GM06990 (cell line): ENCODE measurements at regions not wholly inside any gene's neighbourhood (a gene's known extent, or its start where the extent isn't known, plus 50 kb on each side); places are given as distances from the start of the nearest gene placed in this dataset.

ENCODE experiments used
- DNase-seq: peaks from one replicate; pipeline ENCODE4 v3.0.0-alpha.2; 2011; ENCODE audit not compliant: insufficient read length; ENCODE audit errors: extremely low read depth
- H3K27me3 ChIP-seq: replicated peaks from 2 replicates; pipeline ENCODE4 v1.6.0; 2011; ENCODE audit warnings: low read length; ENCODE audit not compliant: control insufficient read depth, insufficient read depth
- H3K36me3 ChIP-seq: 2 replicates; pipeline ENCODE4 v1.5.1; 2011; ENCODE audit warnings: low read length; ENCODE audit not compliant: control insufficient read depth, insufficient read depth
- H3K4me3 ChIP-seq: replicated peaks from 2 replicates; pipeline ENCODE4 v1.5.1; 2011; ENCODE audit warnings: low read depth, mild to moderate bottlenecking, control low read depth, low read length
- TF ChIP-seq, protein P1 (sequence below): IDR thresholded peaks from 2 replicates; pipeline ENCODE4 v1.5.1; 2011; ENCODE audit warnings: low read length, control low read depth, mild to moderate bottlenecking, inconsistent platforms; ENCODE audit not compliant: insufficient read depth, poor library complexity, severe bottlenecking

GRCh38 chrY:15648198-15648597 is 1123.9 kb downstream of the NLGN4Y start:
- Histone ChIP-seq H3K36me3 (no peaks in the 10 kb centered on the region), H3K4me3 (no peak overlapping the region), H3K27me3 (no peaks in the 10 kb centered on the region)
- no peak for DNase-seq
- TF ChIP-seq, protein P1, sequence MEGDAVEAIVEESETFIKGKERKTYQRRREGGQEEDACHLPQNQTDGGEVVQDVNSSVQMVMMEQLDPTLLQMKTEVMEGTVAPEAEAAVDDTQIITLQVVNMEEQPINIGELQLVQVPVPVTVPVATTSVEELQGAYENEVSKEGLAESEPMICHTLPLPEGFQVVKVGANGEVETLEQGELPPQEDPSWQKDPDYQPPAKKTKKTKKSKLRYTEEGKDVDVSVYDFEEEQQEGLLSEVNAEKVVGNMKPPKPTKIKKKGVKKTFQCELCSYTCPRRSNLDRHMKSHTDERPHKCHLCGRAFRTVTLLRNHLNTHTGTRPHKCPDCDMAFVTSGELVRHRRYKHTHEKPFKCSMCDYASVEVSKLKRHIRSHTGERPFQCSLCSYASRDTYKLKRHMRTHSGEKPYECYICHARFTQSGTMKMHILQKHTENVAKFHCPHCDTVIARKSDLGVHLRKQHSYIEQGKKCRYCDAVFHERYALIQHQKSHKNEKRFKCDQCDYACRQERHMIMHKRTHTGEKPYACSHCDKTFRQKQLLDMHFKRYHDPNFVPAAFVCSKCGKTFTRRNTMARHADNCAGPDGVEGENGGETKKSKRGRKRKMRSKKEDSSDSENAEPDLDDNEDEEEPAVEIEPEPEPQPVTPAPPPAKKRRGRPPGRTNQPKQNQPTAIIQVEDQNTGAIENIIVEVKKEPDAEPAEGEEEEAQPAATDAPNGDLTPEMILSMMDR, result no peak

- Histone ChIP-seq H3K4me3 (no peak overlapping the region), H3K27me3 (no peaks in the 10 kb centered on the region), H3K36me3 (no peaks in the 10 kb centered on the region)
- TF ChIP-seq, protein P1, result no peak
- no peak for DNase-seq
These were observed 1125.7 kb downstream of the NLGN4Y start for GRCh38 chrY:15650056-15650455.

- Histone ChIP-seq H3K27me3 (no peaks in the 10 kb centered on the region), H3K4me3 (no peak overlapping the region)
- TF ChIP-seq, protein P1, result no peak
These were observed 1164.2 kb downstream of the NLGN4Y start for GRCh38 chrY:15688531-15688930.

GRCh38 chrY:15689994-15690393 is 1165.7 kb downstream of the NLGN4Y start:
- H3K4me3 ChIP-seq, result no peak overlapping the region
- H3K36me3 ChIP-seq, result no peaks in the 10 kb centered on the region
- TF ChIP-seq, protein P1, result no peak

More at GRCh38 chrY:15688531-15688930, 1164.2 kb downstream of the NLGN4Y start:
- H3K36me3 ChIP-seq, result no peaks in the 10 kb centered on the region
- no peak for DNase-seq

DNA sequence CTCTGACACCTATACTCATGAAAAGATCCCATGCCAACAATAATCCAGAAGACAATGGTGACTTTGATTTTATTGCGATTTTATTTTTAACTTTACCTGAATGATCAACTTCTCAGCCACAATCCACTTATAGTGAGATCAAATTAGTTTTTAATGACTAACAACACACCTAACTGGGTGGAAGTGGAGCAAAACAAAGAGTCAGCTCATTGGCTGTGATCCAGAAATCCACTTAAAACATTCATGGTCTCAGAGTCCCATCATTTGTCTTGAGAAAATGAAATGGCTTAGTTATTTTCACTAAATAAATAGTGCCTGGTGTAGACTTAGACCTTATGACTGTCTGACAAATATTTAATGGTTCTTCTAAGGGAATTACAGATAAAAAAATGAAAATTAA is 1177.8 kb downstream of the NLGN4Y start:
- no peaks in the 10 kb centered on the region for H3K27me3 ChIP-seq
- TF ChIP-seq, protein P1, result no peak
- no peak overlapping the region for H3K4me3 ChIP-seq

More at GRCh38 chrY:15689994-15690393, 1165.7 kb downstream of the NLGN4Y start:
- no peaks in the 10 kb centered on the region for H3K27me3 ChIP-seq
- no peak for DNase-seq

GRCh38 chrY:15704906-15705305 is 1180.6 kb downstream of the NLGN4Y start:
- DNase-seq, result no peak
- no peaks in the 10 kb centered on the region for H3K36me3 ChIP-seq
- no peak overlapping the region for H3K4me3 ChIP-seq
- TF ChIP-seq, protein P1, result no peak
- no peaks in the 10 kb centered on the region for H3K27me3 ChIP-seq

More for the DNA sequence above, 1177.8 kb downstream of the NLGN4Y start:
- H3K36me3 ChIP-seq, result no peaks in the 10 kb centered on the region
- DNase-seq, result no peak
